ENCODE measurements at regions not wholly inside any gene's neighbourhood (a gene's known extent, or its start where the extent isn't known, plus 50 kb on each side); places are given as distances from the start of the nearest gene placed in this dataset.

- TF ChIP-seq EZH2 (IDR thresholded peaks at IDR 0.05; ENCODE audit: low read depth, low read length, severe bottlenecking) (no peak), KDM4A (IDR thresholded peaks at IDR 0.05; ENCODE audit: low read depth, low read length, severe bottlenecking) (no peak), TAF7 (optimal IDR thresholded peaks at IDR 0.05; ENCODE audit: borderline replicate concordance, low read depth, low read length) (no peak), NRF1 (IDR thresholded peaks at IDR 0.05; ENCODE audit: low read depth, low read length) (no peak), CBX5 (IDR thresholded peaks at IDR 0.05; ENCODE audit: low read depth, low read length) (no peak), KDM5A (IDR thresholded peaks at IDR 0.05; ENCODE audit: low read length) (no peak), RXRA (IDR thresholded peaks at IDR 0.05; ENCODE audit: insufficient read depth, low read depth, low read length) (no peak), CTBP2 (IDR thresholded peaks at IDR 0.05; ENCODE audit: borderline replicate concordance, insufficient read depth, insufficient read length, low read length) (no peak), CHD2 (IDR thresholded peaks at IDR 0.05; ENCODE audit: low read length) (no peak), GTF2F1 (IDR thresholded peaks at IDR 0.05; ENCODE audit: borderline replicate concordance, low read depth, low read length) (no peak), BRCA1 (IDR thresholded peaks at IDR 0.05; ENCODE audit: low read depth, low read length) (no peak), EP300 (IDR thresholded peaks at IDR 0.05; ENCODE audit: borderline replicate concordance in 1 of 2, low read depth in 2 of 2, low read length in 2 of 2) (no peak), HDAC2 (IDR thresholded peaks at IDR 0.05; ENCODE audit: borderline replicate concordance in 1 of 2, low read depth in 2 of 2, low read length in 2 of 2) (no peak), JUN (IDR thresholded peaks at IDR 0.05; ENCODE audit: low read depth, low read length) (no peak), SP2 (IDR thresholded peaks at IDR 0.05; ENCODE audit: low read length) (no peak)
- Histone ChIP-seq H3K36me3 (ENCODE audit: control insufficient read depth in 2 of 4, insufficient read depth in 4 of 4, low read length in 3 of 4) (no peaks in the 10 kb centered on the region), H4K20me1 (replicated peaks in 1 of 2; ENCODE audit: control insufficient read depth in 1 of 2, insufficient read depth in 2 of 2, low read length in 2 of 2) (no peaks in the 10 kb centered on the region), H3K27ac (ENCODE audit: low read depth, low read length) (no peak overlapping the region), H2AK5ac (ENCODE audit: low read depth, low read length) (no peak overlapping the region), H3K9ac (replicated peaks in 1 of 4; ENCODE audit: extremely low read depth in 1 of 4, low read depth in 3 of 4, low read length in 3 of 4) (no peak overlapping the region), H3K27me3 (replicated peaks in 1 of 4; ENCODE audit: control insufficient read depth in 3 of 4, extremely low read depth in 1 of 4, insufficient read depth in 3 of 4, low read length in 3 of 4) (no peaks in the 10 kb centered on the region), H3K18ac (ENCODE audit: extremely low read depth, low read length) (no peak overlapping the region), H3K23me2 (ENCODE audit: low read depth, low read length) (no peaks in the 10 kb centered on the region), H3K4ac (replicated peaks; ENCODE audit: insufficient read length, low read depth, low read length) (no peak overlapping the region), H3K9me3 (ENCODE audit: insufficient read depth in 2 of 2, low read depth in 1 of 2, low read length in 1 of 2) (no peaks in the 10 kb centered on the region; a peak in 1 of 4 replicates), H3K79me2 (ENCODE audit: control insufficient read depth in 1 of 2, insufficient read depth in 2 of 2, low read length in 2 of 2) (no peaks in the 10 kb centered on the region), H3K14ac (ENCODE audit: insufficient read length) (no peak overlapping the region), H2BK120ac (replicated peaks; ENCODE audit: low read depth, low read length) (no peak overlapping the region), H3K23ac (ENCODE audit: insufficient read length) (no peak overlapping the region), H4K8ac (ENCODE audit: extremely low read depth, insufficient read depth, low read length) (no peak overlapping the region), H2BK20ac (ENCODE audit: low read length) (no peak overlapping the region; the same call in 1 of the 2 replicates), H3K56ac (replicated peaks; ENCODE audit: insufficient read length, low read depth, low read length) (no peak overlapping the region), H3K79me1 (ENCODE audit: low read depth, low read length) (no peaks in the 10 kb centered on the region), H4K5ac (ENCODE audit: insufficient read length, low read depth, low read length) (no peak overlapping the region), H2AFZ (ENCODE audit: low read length) (no peak overlapping the region), H4K91ac (replicated peaks; ENCODE audit: insufficient read length, low read length) (no peak overlapping the region), H2BK12ac (ENCODE audit: low read depth, low read length) (no peak overlapping the region), H3K4me2 (ENCODE audit: insufficient read depth in 1 of 2, low read depth in 2 of 2, low read length in 2 of 2) (no peak overlapping the region), H3K4me1 (replicated peaks in 1 of 4; ENCODE audit: control insufficient read depth in 3 of 4, insufficient read depth in 4 of 4, low read length in 3 of 4) (peaks cover 0 to 13% (median 10%) of the 10 kb centered on the region in 4 experiments; a peak in 5 of 7 replicates), H2BK5ac (ENCODE audit: low read depth, low read length) (no peak overlapping the region), H2BK15ac (ENCODE audit: low read length) (peak overlapping the region; percentile 48; the same call in 1 of the 2 replicates), H3K4me3 (ENCODE audit: extremely low read depth in 1 of 4, insufficient read depth in 2 of 4, low read depth in 3 of 4, low read length in 4 of 4) (no peak overlapping the region)
- ChIA-PET CTCF (ENCODE audit: partially characterized antibody) (no interaction called here), POLR2A (ENCODE audit: partially characterized antibody) (no interaction called here)
- 95% methylated on average over 3 of the region's 3 CpGs; no CpG with 5 or more reads in 1 of the 2 experiments for WGBS, 2 experiments (ENCODE audit: extremely low coverage in 1 of 2, insufficient coverage in 1 of 2, insufficient read length in 1 of 2, insufficient replicate concordance in 2 of 2, low coverage in 1 of 2, low lambda C conversion rate in 2 of 2, missing lambda C conversion rate in 1 of 2)
- FAIRE-seq (no peak), DNase-seq (ENCODE audit: low read depth in 1 of 2, low spot score in 2 of 2) (no peak)
Measured at GRCh38 chr13:99821741-99822140, 149.8 kb downstream of the ZIC5 start.

All from H1 (cell line).